IMR-90 (cell line): ENCODE measurements at regions not wholly inside any gene's neighbourhood (a gene's known extent, or its start where the extent isn't known, plus 50 kb on each side); places are given as distances from the start of the nearest gene placed in this dataset.

Experiments used
- ATAC-seq: fragments of 200-7000 bp; cut with Tn5 transposase; 2 replicates; pipeline ENCODE4 v1.9.1; 2020; ENCODE audit warnings: low read depth, mild to moderate bottlenecking, moderate library complexity
- BruUV-seq: library from RNA; stranded (reverse); fragments of 400-500 nt; replicated peaks from 2 replicates; lab custom pipeline; 2021; lab: Mats Ljungman, UMichigan
- CTCF ChIA-PET: fragments of 300-600 bp; formaldehyde crosslinking; extraction: SDS; loops from one replicate; lab custom pipeline; 2021; ENCODE audit warnings: antibody characterized with exemption; lab: Yijun Ruan, JAX
- POLR2A ChIA-PET: fragments of 300-600 bp; sonication (Branson Sonifier 250); formaldehyde crosslinking; loops from one replicate; lab custom pipeline; 2022; ENCODE audit warnings: antibody characterized with exemption; ENCODE audit not compliant: unreplicated experiment; lab: Charles Lee
- DNase-seq: peaks from one replicate; pipeline ENCODE4 v3.0.0; 2013
- H2AFZ ChIP-seq: replicated peaks from 2 replicates; pipeline ENCODE3; 2013; ENCODE audit warnings: low read length, mild to moderate bottlenecking; ENCODE audit not compliant: poor library complexity
- H2AK5ac ChIP-seq: 2 replicates; pipeline ENCODE4 v1.6.1; 2013; ENCODE audit warnings: low read depth, low read length, inconsistent platforms
- H2AK9ac ChIP-seq: replicated peaks from 2 replicates; pipeline ENCODE3; 2013; ENCODE audit warnings: mild to moderate bottlenecking, low read depth, low read length, moderate library complexity; ENCODE audit not compliant: poor library complexity
- H2BK120ac ChIP-seq: 2 replicates; pipeline ENCODE4 v1.6.1; 2013; ENCODE audit warnings: low read depth, low read length, inconsistent platforms
- H2BK15ac ChIP-seq: 3 replicates; pipeline ENCODE4 v1.6.1; 2013; ENCODE audit warnings: low read depth, low read length, inconsistent platforms
- H2BK20ac ChIP-seq: 2 replicates; pipeline ENCODE4 v1.6.1; 2013; ENCODE audit warnings: low read depth, mild to moderate bottlenecking, inconsistent platforms, low read length, moderate library complexity
- H2BK5ac ChIP-seq: 2 replicates; pipeline ENCODE4 v1.6.1; 2013; ENCODE audit warnings: mild to moderate bottlenecking, low read depth, low read length, inconsistent platforms; ENCODE audit not compliant: poor library complexity, severe bottlenecking
- H3K14ac ChIP-seq: replicated peaks from 2 replicates; pipeline ENCODE4 v1.6.1; 2013; ENCODE audit warnings: low read depth, low read length, inconsistent platforms
- H3K18ac ChIP-seq: 2 replicates; pipeline ENCODE4 v1.6.1; 2013; ENCODE audit warnings: low read depth, low read length, control low read depth
- H3K23ac ChIP-seq: 2 replicates; pipeline ENCODE4 v1.6.1; 2013; ENCODE audit warnings: low read depth, low read length, inconsistent platforms
- H3K27ac ChIP-seq: 2 replicates; pipeline ENCODE4 v1.5.1; 2013; ENCODE audit warnings: mild to moderate bottlenecking, control low read depth, low read length; ENCODE audit not compliant: insufficient read depth
- H3K27me3 ChIP-seq: 2 replicates; pipeline ENCODE4 v1.6.1; 2013; ENCODE audit warnings: low read length; ENCODE audit not compliant: control insufficient read depth, insufficient read depth
- H3K36me3 ChIP-seq: 2 replicates; pipeline ENCODE4 v1.6.1; 2013; ENCODE audit warnings: low read length, mixed read lengths; ENCODE audit not compliant: control insufficient read depth, insufficient read depth
- H3K4ac ChIP-seq: 2 replicates; pipeline ENCODE4 v1.6.1; 2013; ENCODE audit warnings: low read depth, low read length, inconsistent platforms
- H3K4me1 ChIP-seq: 2 replicates; pipeline ENCODE4 v1.6.1; 2013; ENCODE audit warnings: low read length, mixed read lengths; ENCODE audit not compliant: control insufficient read depth, insufficient read depth
- H3K4me2 ChIP-seq: 2 replicates; pipeline ENCODE4 v1.6.1; 2013; ENCODE audit warnings: low read depth, mild to moderate bottlenecking, control low read depth, low read length, moderate library complexity
- H3K4me3 ChIP-seq: 2 replicates; pipeline ENCODE4 v1.5.1; 2013; ENCODE audit warnings: low read depth, mild to moderate bottlenecking, control low read depth, low read length, moderate library complexity; ENCODE audit not compliant: insufficient read depth
- H3K56ac ChIP-seq: 2 replicates; pipeline ENCODE4 v1.6.1; 2013; ENCODE audit warnings: low read length, inconsistent platforms; ENCODE audit not compliant: insufficient read depth; ENCODE audit errors: extremely low read depth
- H3K79me1 ChIP-seq, 2 experiments: 2 replicates each; pipeline ENCODE4 v1.6.1; 2013; ENCODE audit warnings: low read length in 2 of 2, inconsistent platforms in 1 of 2, low read depth in 1 of 2
- H3K9ac ChIP-seq: 2 replicates; pipeline ENCODE4 v1.6.1; 2013; ENCODE audit warnings: low read depth, low read length, control low read depth
- H3K9me1 ChIP-seq: 2 replicates; pipeline ENCODE4 v1.6.1; 2013; ENCODE audit warnings: low read length, inconsistent platforms; ENCODE audit not compliant: insufficient read depth
- H3K9me3 ChIP-seq: 2 replicates; pipeline ENCODE4 v1.6.1; 2013; ENCODE audit warnings: low read length; ENCODE audit not compliant: control insufficient read depth, insufficient read depth
- H4K20me1 ChIP-seq: 2 replicates; pipeline ENCODE4 v1.6.1; 2013; ENCODE audit warnings: low read length, inconsistent platforms; ENCODE audit not compliant: insufficient read depth
- H4K5ac ChIP-seq: 2 replicates; pipeline ENCODE4 v1.6.1; 2013; ENCODE audit warnings: mild to moderate bottlenecking, low read depth, low read length, control low read depth
- H4K8ac ChIP-seq, 2 experiments: 2 replicates each; pipeline ENCODE4 v1.6.1; 2013; ENCODE audit warnings: low read depth in 2 of 2, low read length in 2 of 2, control low read depth in 1 of 2, inconsistent platforms in 1 of 2
- H4K91ac ChIP-seq: 2 replicates; pipeline ENCODE4 v1.6.1; 2013; ENCODE audit warnings: low read depth, low read length, inconsistent platforms; ENCODE audit not compliant: insufficient read depth
- FOS ChIP-seq: fragments of 150-350 bp; IDR thresholded peaks from 2 replicates; pipeline ENCODE4 v1.6.1; 2016; ENCODE audit warnings: low read depth, low read length
- MXI1 ChIP-seq: IDR thresholded peaks from 2 replicates; pipeline ENCODE4 v1.6.1; 2012; ENCODE audit warnings: low read depth, mild to moderate bottlenecking, low read length, moderate library complexity, borderline replicate concordance
- RFX5 ChIP-seq: IDR thresholded peaks from 2 replicates; pipeline ENCODE4 v1.8.0; 2012; ENCODE audit warnings: low read depth, mild to moderate bottlenecking, low read length, moderate library complexity
- dilution Hi-C: fragments of 300-500 bp; cut with HindIII; formaldehyde crosslinking; loops from one replicate; pipeline ENCODE4 v1.14.3; 2018; ENCODE audit warnings: low sequenced_read_pairs; ENCODE audit not compliant: unreplicated experiment
- in situ Hi-C: fragments of 300-500 bp; cut with MboI; formaldehyde crosslinking; loops from 3 replicates; pipeline ENCODE4 v1.14.3; 2019; ENCODE audit warnings: low sequenced_read_pairs, inconsistent platforms, mixed read lengths
- intact Hi-C: fragments of 100-400 bp; cut with micrococcal nuclease; formaldehyde crosslinking; loops from 2 replicates; pipeline ENCODE4 v1.10.0; 2022
- TF ChIP-seq, protein P1 (sequence below): fragments of 150-350 bp; IDR thresholded peaks from 2 replicates; pipeline ENCODE4 v1.6.1; 2016; ENCODE audit warnings: low read depth, mild to moderate bottlenecking, low read length, moderate library complexity, borderline replicate concordance

DNA sequence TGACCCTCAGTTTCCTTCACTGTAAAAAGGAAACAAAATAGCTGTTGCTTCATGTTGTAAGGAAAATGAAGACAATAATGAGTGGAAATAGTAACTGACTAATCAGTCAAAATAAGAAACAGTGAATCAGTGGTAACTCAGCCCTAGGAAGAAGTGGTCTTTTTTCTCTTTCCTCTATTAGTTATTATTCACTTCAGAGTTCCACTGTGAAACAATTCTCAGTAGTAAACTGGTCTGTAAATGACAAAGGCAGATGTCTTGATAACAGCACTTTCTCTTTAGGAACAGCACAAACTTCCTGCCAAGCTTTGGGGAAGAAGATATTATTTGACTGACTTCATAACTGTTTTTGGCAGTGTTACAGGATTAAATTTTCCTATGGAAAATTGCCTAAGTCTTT is 600.5 kb upstream of the KLHL1 start:
- ATAC-seq (no peak), DNase-seq (no peak)
- Histone ChIP-seq H3K9me1 (no peaks in the 10 kb centered on the region), H2AK5ac (no peak overlapping the region), H3K4me1 (no peaks in the 10 kb centered on the region), H3K23ac (no peak overlapping the region), H2BK5ac (no peak overlapping the region), H3K18ac (no peak overlapping the region), H3K4ac (no peak overlapping the region), H3K27ac (no peak overlapping the region), H3K36me3 (no peaks in the 10 kb centered on the region), H2BK20ac (no peak overlapping the region), H4K5ac (no peak overlapping the region), H3K79me1 (no peaks in the 10 kb centered on the region), H3K56ac (no peak overlapping the region), H3K27me3 (no peaks in the 10 kb centered on the region), H2AK9ac (no peak overlapping the region), H4K91ac (no peak overlapping the region), H4K8ac (no peak overlapping the region), H3K9me3 (peaks cover 2% of the 10 kb centered on the region; the same call in 1 of the 2 replicates), H2BK120ac (no peak overlapping the region), H4K20me1 (no peaks in the 10 kb centered on the region), H2BK15ac (no peak overlapping the region), H3K4me2 (no peak overlapping the region), H2AFZ (no peak overlapping the region), H3K9ac (no peak overlapping the region), H3K4me3 (no peak overlapping the region), H3K14ac (no peak overlapping the region)
- in situ Hi-C loops: no loop called here
- TF ChIP-seq MXI1 (no peak), RFX5 (no peak), FOS (no peak)
- TF ChIP-seq, protein P1, sequence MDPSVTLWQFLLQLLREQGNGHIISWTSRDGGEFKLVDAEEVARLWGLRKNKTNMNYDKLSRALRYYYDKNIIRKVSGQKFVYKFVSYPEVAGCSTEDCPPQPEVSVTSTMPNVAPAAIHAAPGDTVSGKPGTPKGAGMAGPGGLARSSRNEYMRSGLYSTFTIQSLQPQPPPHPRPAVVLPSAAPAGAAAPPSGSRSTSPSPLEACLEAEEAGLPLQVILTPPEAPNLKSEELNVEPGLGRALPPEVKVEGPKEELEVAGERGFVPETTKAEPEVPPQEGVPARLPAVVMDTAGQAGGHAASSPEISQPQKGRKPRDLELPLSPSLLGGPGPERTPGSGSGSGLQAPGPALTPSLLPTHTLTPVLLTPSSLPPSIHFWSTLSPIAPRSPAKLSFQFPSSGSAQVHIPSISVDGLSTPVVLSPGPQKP: no peak
- dilution Hi-C loops: no loop called here
- no TSS peak for BruUV-seq
- intact Hi-C loops: no loop called here
- ChIA-PET CTCF (no interaction called here), POLR2A (no interaction called here)
